Endothelial cell of umbilical vein (primary cell): ENCODE measurements at regions not wholly inside any gene's neighbourhood (a gene's known extent, or its start where the extent isn't known, plus 50 kb on each side); places are given as distances from the start of the nearest gene placed in this dataset.

Source experiments
- CTCF ChIP-seq, 2 donors: IDR thresholded peaks; 1 replicate in 1 of 2; 2 replicates in 1 of 2; pipeline ENCODE4 v1.5.1; 2011; ENCODE audit warnings: low read length in 2 of 2, mild to moderate bottlenecking in 2 of 2, moderate library complexity in 2 of 2, control low read depth in 1 of 2, inconsistent platforms in 1 of 2, low read depth in 1 of 2; ENCODE audit not compliant: insufficient read depth in 1 of 2; ENCODE audit errors: extremely low read depth in 1 of 2
- POLR2A ChIP-seq: IDR thresholded peaks from 2 replicates; pipeline ENCODE4 v1.6.1; 2012; ENCODE audit warnings: low read depth, mild to moderate bottlenecking, control low read depth, low read length

GRCh38 chr2:219973136-219973535 lies 345.7 kb downstream of the SLC4A3 start:
- TF ChIP-seq CTCF (IDR thresholded peaks at IDR 0.05; ENCODE audit: extremely low read depth in 1 of 2, insufficient read depth in 1 of 2, low read depth in 1 of 2, low read length in 2 of 2) (no peak), POLR2A (no peak)
